ENCODE measurements at regions not wholly inside any gene's neighbourhood (a gene's known extent, or its start where the extent isn't known, plus 50 kb on each side); places are given as distances from the start of the nearest gene placed in this dataset.

GRCh38 chr13:85255978-85256377 is 543.2 kb downstream of the SLITRK6 start:
- Histone ChIP-seq H3K4me3 (ENCODE audit: low read length) (no peak overlapping the region), H3K27me3 (ENCODE audit: low read length) (no peaks in the 10 kb centered on the region), H4K20me1 (ENCODE audit: low read length) (no peaks in the 10 kb centered on the region), H3K9ac (ENCODE audit: low read length) (no peak overlapping the region), H3K79me2 (ENCODE audit: low read length) (no peaks in the 10 kb centered on the region), H3K9me3 (ENCODE audit: low read length) (no peaks in the 10 kb centered on the region), H3K4me1 (ENCODE audit: insufficient read depth, low read length) (no peaks in the 10 kb centered on the region), H3K27ac (ENCODE audit: low read length) (no peak overlapping the region), H3F3A (ENCODE audit: low read length, unreplicated experiment) (no peaks in the 10 kb centered on the region), H2AFZ (ENCODE audit: low read length) (no peak overlapping the region), H3K9me2 (replicated peaks; ENCODE audit: low read length) (no peaks in the 10 kb centered on the region), H3K4me2 (ENCODE audit: low read length) (no peak overlapping the region), H3K36me3 (ENCODE audit: low read depth, low read length) (no peaks in the 10 kb centered on the region)
- TF ChIP-seq EZH2 (IDR thresholded peaks at IDR 0.05; ENCODE audit: low read length, unreplicated experiment) (no peak), CTCF (conservative IDR thresholded peaks at IDR 0.05; ENCODE audit: low read depth, low read length) (no peak)
- ChIA-PET CTCF (no interaction called here), POLR2A (ENCODE audit: unreplicated experiment) (no interaction called here)
- no TSS peak for BruUV-seq (replicated peaks)
- ATAC-seq (no peak), DNase-seq (no peak)
- intact Hi-C loops (cut with micrococcal nuclease): no loop called here

DNA sequence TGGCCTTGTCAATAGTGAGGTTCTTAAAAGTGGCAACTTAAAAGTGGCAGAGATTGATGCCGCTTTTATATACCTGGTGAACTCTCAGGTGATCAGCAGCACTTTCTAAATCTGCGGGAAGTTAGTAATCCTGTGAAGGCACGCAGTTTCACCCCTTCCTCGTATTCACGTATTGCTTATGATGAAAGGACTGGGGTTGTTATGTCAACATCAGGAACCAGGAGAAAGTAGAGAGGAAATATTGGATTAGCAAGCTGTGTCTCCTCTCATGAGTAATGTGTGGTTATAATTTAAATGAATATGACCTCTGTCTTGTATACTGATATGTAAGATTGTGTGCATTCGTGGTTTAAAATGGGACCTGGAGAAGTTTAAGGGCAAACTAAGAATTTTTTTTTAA is 544.6 kb downstream of the SLITRK6 start:
- no peak overlapping the region for H3K27ac ChIP-seq (ENCODE audit: low read length)
- H3K9me2 ChIP-seq (replicated peaks; ENCODE audit: low read length): no peaks in the 10 kb centered on the region
- H2AFZ ChIP-seq (ENCODE audit: low read length): no peak overlapping the region
- ChIA-PET CTCF (no interaction called here), POLR2A (ENCODE audit: unreplicated experiment) (no interaction called here)
- H4K20me1 ChIP-seq (ENCODE audit: low read length): no peaks in the 10 kb centered on the region
- no peaks in the 10 kb centered on the region for H3K36me3 ChIP-seq (ENCODE audit: low read depth, low read length)
- no peaks in the 10 kb centered on the region for H3K4me1 ChIP-seq (ENCODE audit: insufficient read depth, low read length)
- H3F3A ChIP-seq (ENCODE audit: low read length, unreplicated experiment): no peaks in the 10 kb centered on the region
- no peaks in the 10 kb centered on the region for H3K79me2 ChIP-seq (ENCODE audit: low read length)
- DNase-seq: peak; percentile 20
- no peaks in the 10 kb centered on the region for H3K27me3 ChIP-seq (ENCODE audit: low read length)
- intact Hi-C loops (cut with micrococcal nuclease): no loop called here
- H3K9ac ChIP-seq (ENCODE audit: low read length): no peak overlapping the region
- TF ChIP-seq EZH2phosphoT487 (IDR thresholded peaks at IDR 0.05; ENCODE audit: borderline replicate concordance, low read length) (no peak), CTCF (conservative IDR thresholded peaks at IDR 0.05; ENCODE audit: low read depth, low read length) (no peak), EZH2 (IDR thresholded peaks at IDR 0.05; ENCODE audit: low read length, unreplicated experiment) (no peak)
- H3K4me2 ChIP-seq (ENCODE audit: low read length): no peak overlapping the region
- no peak overlapping the region for H3K4me3 ChIP-seq (ENCODE audit: low read length)
- ATAC-seq: no peak; the same call in 1 of the 2 replicates
- no TSS peak for BruUV-seq (replicated peaks)
- H3K9me3 ChIP-seq (ENCODE audit: low read length): no peaks in the 10 kb centered on the region

DNA sequence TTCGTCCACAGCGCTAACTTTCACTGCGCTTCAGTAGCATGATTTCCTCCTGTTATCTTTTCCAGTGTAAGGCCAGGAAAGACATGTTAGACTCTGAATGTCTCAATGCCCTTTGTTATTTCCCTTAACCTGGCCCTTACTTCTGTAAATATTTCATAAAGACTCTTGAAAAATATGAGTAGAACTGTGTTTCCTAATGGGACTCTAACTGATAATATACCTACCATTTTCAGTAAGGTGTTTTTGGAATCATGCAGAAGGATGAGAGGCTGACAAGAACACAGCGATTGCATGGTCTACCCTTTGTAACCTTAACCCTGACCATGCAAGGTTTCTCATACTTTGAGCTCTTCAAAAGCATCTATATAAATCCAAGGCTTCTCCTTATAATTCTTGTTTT is 550.1 kb downstream of the SLITRK6 start:
- Histone ChIP-seq H3K9me2 (replicated peaks; ENCODE audit: low read length) (no peaks in the 10 kb centered on the region), H3K9ac (ENCODE audit: low read length) (no peak overlapping the region), H3K4me1 (ENCODE audit: insufficient read depth, low read length) (no peaks in the 10 kb centered on the region), H3F3A (ENCODE audit: low read length, unreplicated experiment) (no peaks in the 10 kb centered on the region), H3K27ac (ENCODE audit: low read length) (no peak overlapping the region), H3K36me3 (ENCODE audit: low read depth, low read length) (no peaks in the 10 kb centered on the region), H2AFZ (ENCODE audit: low read length) (no peak overlapping the region), H3K4me2 (ENCODE audit: low read length) (no peak overlapping the region), H4K20me1 (ENCODE audit: low read length) (no peaks in the 10 kb centered on the region), H3K79me2 (ENCODE audit: low read length) (no peaks in the 10 kb centered on the region), H3K9me3 (ENCODE audit: low read length) (no peaks in the 10 kb centered on the region), H3K4me3 (ENCODE audit: low read length) (no peak overlapping the region), H3K27me3 (ENCODE audit: low read length) (no peaks in the 10 kb centered on the region)
- ChIA-PET CTCF (no interaction called here), POLR2A (ENCODE audit: unreplicated experiment) (no interaction called here)
- ATAC-seq (no peak), DNase-seq (no peak)
- intact Hi-C loops (cut with micrococcal nuclease): no loop called here
- BruUV-seq (replicated peaks): no TSS peak
- TF ChIP-seq EZH2phosphoT487 (IDR thresholded peaks at IDR 0.05; ENCODE audit: borderline replicate concordance, low read length): no peak
- no peak for TF ChIP-seq CTCF (conservative IDR thresholded peaks at IDR 0.05; ENCODE audit: low read depth, low read length)
- no peak for TF ChIP-seq EZH2 (IDR thresholded peaks at IDR 0.05; ENCODE audit: low read length, unreplicated experiment)
